HepG2 (cell line): ENCODE measurements at regions not wholly inside any gene's neighbourhood (a gene's known extent, or its start where the extent isn't known, plus 50 kb on each side); places are given as distances from the start of the nearest gene placed in this dataset.

Experiments used
- FOXK2 ChIP-seq: fragments of 450-650 bp; IDR thresholded peaks from 2 replicates; pipeline ENCODE4 v1.6.1; 2016
- HDAC6 ChIP-seq: fragments of 200-600 bp; sonication (generic); IDR thresholded peaks from 2 replicates; pipeline ENCODE4 v1.7.0; 2017; ENCODE audit warnings: mild to moderate bottlenecking, antibody characterized with exemption, low read length, low read depth
- HNRNPK ChIP-seq: fragments of 200-400 bp; formaldehyde crosslinking; IDR thresholded peaks from 2 replicates; pipeline ENCODE4 v1.6.1; 2018; ENCODE audit warnings: low read length, low read depth, moderate library complexity, mild to moderate bottlenecking; ENCODE audit not compliant: poor library complexity, severe bottlenecking
- NR3C1 ChIP-seq: sonication (generic); formaldehyde crosslinking; IDR thresholded peaks from 2 replicates; pipeline ENCODE4 v1.4.0; 2020; ENCODE audit warnings: missing genetic modification reagents
- PAX8 ChIP-seq: sonication (generic); formaldehyde crosslinking; IDR thresholded peaks from 2 replicates; pipeline ENCODE4 v1.8.0; 2022; ENCODE audit warnings: mild to moderate bottlenecking, missing genetic modification reagents, borderline replicate concordance
- POLR2A ChIP-seq, 2 experiments: IDR thresholded peaks; 2 replicates each; pipeline ENCODE4 v1.6.1; 2011; ENCODE audit warnings: low read depth in 2 of 2, low read length in 2 of 2, mild to moderate bottlenecking in 1 of 2, moderate library complexity in 1 of 2; ENCODE audit not compliant: insufficient read depth in 1 of 2
- ZNF350 ChIP-seq: sonication (generic); formaldehyde crosslinking; IDR thresholded peaks from 2 replicates; pipeline ENCODE4 v1.4.0; 2020; ENCODE audit warnings: mild to moderate bottlenecking, low read depth, missing genetic modification reagents, borderline replicate concordance
- ZNF704 ChIP-seq: sonication (generic); formaldehyde crosslinking; IDR thresholded peaks from 2 replicates; pipeline ENCODE4 v1.8.1; 2023; ENCODE audit warnings: mild to moderate bottlenecking, inconsistent platforms, moderate library complexity, missing genetic modification reagents, borderline replicate concordance

DNA sequence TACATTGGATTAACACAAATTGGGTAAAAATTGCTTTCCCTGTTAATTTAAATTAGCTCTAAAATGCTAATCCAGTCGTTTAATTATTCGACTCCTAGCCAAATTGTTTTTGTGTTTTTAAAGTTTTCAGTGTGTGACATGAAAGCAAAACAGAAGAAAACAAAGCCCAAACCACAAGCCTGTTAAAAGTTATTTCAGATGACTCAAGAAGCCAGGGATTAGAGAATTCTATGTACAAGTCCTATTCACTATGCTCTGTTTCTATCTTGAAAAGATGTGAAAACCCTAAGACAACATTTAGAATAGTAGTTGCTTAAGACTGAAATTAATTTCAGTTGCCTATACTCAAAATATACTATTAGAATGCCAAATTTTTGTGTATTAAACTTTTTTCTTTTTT, 294.8 kb upstream of the ADAMTS5 start:
- TF ChIP-seq POLR2A (IDR thresholded peaks at IDR 0.05; ENCODE audit: insufficient read depth in 1 of 2, low read depth in 2 of 2, low read length in 2 of 2) = no peak
- TF ChIP-seq HDAC6 = no peak
- no peak for TF ChIP-seq FOXK2
- TF ChIP-seq NR3C1 (CRISPR knock-in tag) = no peak
- TF ChIP-seq ZNF704 (CRISPR knock-in tag) = no peak
- TF ChIP-seq HNRNPK = no peak
- no peak for TF ChIP-seq ZNF350
- TF ChIP-seq PAX8 (CRISPR knock-in tag) = no peak
